HepG2 (cell line): ENCODE measurements at regions not wholly inside any gene's neighbourhood (a gene's known extent, or its start where the extent isn't known, plus 50 kb on each side); places are given as distances from the start of the nearest gene placed in this dataset.
"Not testable (repeated sequence)": the region's sequence is repeated elsewhere in the genome, so short reads cannot be mapped to it uniquely, and the experiment has no call there.

ENCODE experiments used
- RAD21 ChIP-seq: fragments of 450-650 bp; formaldehyde crosslinking; IDR thresholded peaks from 2 replicates; pipeline ENCODE4 v1.5.0; 2020; ENCODE audit warnings: mild to moderate bottlenecking
- ZNF557 ChIP-seq: sonication (generic); formaldehyde crosslinking; IDR thresholded peaks from 2 replicates; pipeline ENCODE4 v1.4.0; 2020; ENCODE audit warnings: missing genetic modification reagents

DNA sequence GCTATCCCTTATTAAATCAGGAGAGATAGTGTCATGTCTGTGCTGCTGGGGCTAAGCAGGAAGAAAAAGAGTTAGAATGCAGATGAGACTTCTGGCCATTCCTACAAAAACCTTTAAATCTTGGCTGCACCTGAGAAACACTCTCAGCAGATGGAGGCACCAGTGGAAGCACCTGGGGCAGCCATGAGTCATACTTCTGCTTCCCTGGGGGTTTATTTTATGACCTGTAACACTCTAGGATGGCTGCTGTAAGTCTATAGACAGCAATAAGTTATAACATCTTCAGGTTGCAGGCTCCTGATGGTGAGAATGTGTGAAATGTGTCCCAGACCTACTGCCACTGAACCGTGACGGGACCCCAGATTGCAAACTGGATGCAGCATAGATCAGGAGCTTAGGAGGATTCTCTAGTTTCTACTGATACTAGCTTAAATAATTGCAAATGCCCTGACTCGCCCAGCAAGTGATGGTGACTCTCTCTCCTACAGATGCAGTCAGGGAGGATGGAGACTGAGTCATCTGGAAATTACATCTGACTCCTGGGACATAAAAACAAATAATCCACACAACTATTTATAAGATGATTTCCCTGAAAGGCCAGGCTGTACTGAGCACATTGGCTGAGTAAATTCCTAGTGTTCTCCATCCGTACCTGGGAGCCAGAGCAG, 479.2 kb downstream of the RPIA start:
- TF ChIP-seq ZNF557, RAD21 (CRISPR knock-in tag): not testable (repeated sequence)
